ENCODE measurements at regions not wholly inside any gene's neighbourhood (a gene's known extent, or its start where the extent isn't known, plus 50 kb on each side); places are given as distances from the start of the nearest gene placed in this dataset.

- TF ChIP-seq POLR2A (IDR thresholded peaks at IDR 0.05) = no peak
- TF ChIP-seq, protein P1, sequence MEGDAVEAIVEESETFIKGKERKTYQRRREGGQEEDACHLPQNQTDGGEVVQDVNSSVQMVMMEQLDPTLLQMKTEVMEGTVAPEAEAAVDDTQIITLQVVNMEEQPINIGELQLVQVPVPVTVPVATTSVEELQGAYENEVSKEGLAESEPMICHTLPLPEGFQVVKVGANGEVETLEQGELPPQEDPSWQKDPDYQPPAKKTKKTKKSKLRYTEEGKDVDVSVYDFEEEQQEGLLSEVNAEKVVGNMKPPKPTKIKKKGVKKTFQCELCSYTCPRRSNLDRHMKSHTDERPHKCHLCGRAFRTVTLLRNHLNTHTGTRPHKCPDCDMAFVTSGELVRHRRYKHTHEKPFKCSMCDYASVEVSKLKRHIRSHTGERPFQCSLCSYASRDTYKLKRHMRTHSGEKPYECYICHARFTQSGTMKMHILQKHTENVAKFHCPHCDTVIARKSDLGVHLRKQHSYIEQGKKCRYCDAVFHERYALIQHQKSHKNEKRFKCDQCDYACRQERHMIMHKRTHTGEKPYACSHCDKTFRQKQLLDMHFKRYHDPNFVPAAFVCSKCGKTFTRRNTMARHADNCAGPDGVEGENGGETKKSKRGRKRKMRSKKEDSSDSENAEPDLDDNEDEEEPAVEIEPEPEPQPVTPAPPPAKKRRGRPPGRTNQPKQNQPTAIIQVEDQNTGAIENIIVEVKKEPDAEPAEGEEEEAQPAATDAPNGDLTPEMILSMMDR (IDR thresholded peaks at IDR 0.05) = peak; percentile 44 to 69 (median 65)
Observed at GRCh38 chr2:18378020-18378653, 182.3 kb downstream of the RDH14 start.
